ENCODE measurements at regions not wholly inside any gene's neighbourhood (a gene's known extent, or its start where the extent isn't known, plus 50 kb on each side); places are given as distances from the start of the nearest gene placed in this dataset.

- H3K36me3 ChIP-seq (ENCODE audit: control insufficient read depth, insufficient read depth, low read length): no peaks in the 10 kb centered on the region
- H3K4me3 ChIP-seq (ENCODE audit: low read length): no peak overlapping the region
- H3K27me3 ChIP-seq (ENCODE audit: control insufficient read depth, insufficient read depth, low read length): no peaks in the 10 kb centered on the region
- H3K9ac ChIP-seq (ENCODE audit: low read length): no peak overlapping the region
- H3K27ac ChIP-seq (ENCODE audit: low read depth, low read length): no peak overlapping the region
- H3K4me1 ChIP-seq (ENCODE audit: control insufficient read depth, insufficient read depth, low read length): no peaks in the 10 kb centered on the region
Measured at GRCh38 chr3:780505-780904, 312.3 kb upstream of the CNTN6 start.

- no peaks in the 10 kb centered on the region for H3K27me3 ChIP-seq (ENCODE audit: control insufficient read depth, insufficient read depth, low read length)
- no peak overlapping the region for H3K4me3 ChIP-seq (ENCODE audit: low read length)
- no peak overlapping the region for H3K27ac ChIP-seq (ENCODE audit: low read depth, low read length)
- H3K4me1 ChIP-seq (ENCODE audit: control insufficient read depth, insufficient read depth, low read length): no peaks in the 10 kb centered on the region
- no peaks in the 10 kb centered on the region for H3K36me3 ChIP-seq (ENCODE audit: control insufficient read depth, insufficient read depth, low read length)
- no peak overlapping the region for H3K9ac ChIP-seq (ENCODE audit: low read length)
Measured at GRCh38 chr3:791442-791841, 301.4 kb upstream of the CNTN6 start.

GRCh38 chr3:792630-793029 lies 300.2 kb upstream of the CNTN6 start:
- no peaks in the 10 kb centered on the region for H3K27me3 ChIP-seq (ENCODE audit: control insufficient read depth, insufficient read depth, low read length)
- no peaks in the 10 kb centered on the region for H3K36me3 ChIP-seq (ENCODE audit: control insufficient read depth, insufficient read depth, low read length)
- H3K27ac ChIP-seq (ENCODE audit: low read depth, low read length): no peak overlapping the region
- H3K4me1 ChIP-seq (ENCODE audit: control insufficient read depth, insufficient read depth, low read length): no peaks in the 10 kb centered on the region
- H3K9ac ChIP-seq (ENCODE audit: low read length): no peak overlapping the region
- no peak overlapping the region for H3K4me3 ChIP-seq (ENCODE audit: low read length)

GRCh38 chr3:804211-804610 lies 288.6 kb upstream of the CNTN6 start:
- H3K4me3 ChIP-seq (ENCODE audit: low read length): no peak overlapping the region
- no peak overlapping the region for H3K9ac ChIP-seq (ENCODE audit: low read length)
- H3K27me3 ChIP-seq (ENCODE audit: control insufficient read depth, insufficient read depth, low read length): no peaks in the 10 kb centered on the region
- no peak overlapping the region for H3K27ac ChIP-seq (ENCODE audit: low read depth, low read length)
- H3K36me3 ChIP-seq (ENCODE audit: control insufficient read depth, insufficient read depth, low read length): no peaks in the 10 kb centered on the region
- no peaks in the 10 kb centered on the region for H3K4me1 ChIP-seq (ENCODE audit: control insufficient read depth, insufficient read depth, low read length)

GRCh38 chr3:805326-805725 lies 287.5 kb upstream of the CNTN6 start:
- no peak overlapping the region for H3K9ac ChIP-seq (ENCODE audit: low read length)
- no peak overlapping the region for H3K4me3 ChIP-seq (ENCODE audit: low read length)
- no peaks in the 10 kb centered on the region for H3K36me3 ChIP-seq (ENCODE audit: control insufficient read depth, insufficient read depth, low read length)
- no peaks in the 10 kb centered on the region for H3K27me3 ChIP-seq (ENCODE audit: control insufficient read depth, insufficient read depth, low read length)
- H3K4me1 ChIP-seq (ENCODE audit: control insufficient read depth, insufficient read depth, low read length): no peaks in the 10 kb centered on the region
- H3K27ac ChIP-seq (ENCODE audit: low read depth, low read length): no peak overlapping the region

- Histone ChIP-seq H3K4me1 (ENCODE audit: control insufficient read depth, insufficient read depth, low read length) (no peaks in the 10 kb centered on the region), H3K4me3 (ENCODE audit: low read length) (no peak overlapping the region), H3K36me3 (ENCODE audit: control insufficient read depth, insufficient read depth, low read length) (no peaks in the 10 kb centered on the region), H3K27me3 (ENCODE audit: control insufficient read depth, insufficient read depth, low read length) (no peaks in the 10 kb centered on the region), H3K9ac (ENCODE audit: low read length) (no peak overlapping the region), H3K27ac (ENCODE audit: low read depth, low read length) (no peak overlapping the region)
Measured at GRCh38 chr3:806006-806405, 286.8 kb upstream of the CNTN6 start.

- H3K4me1 ChIP-seq (ENCODE audit: control insufficient read depth, insufficient read depth, low read length): no peaks in the 10 kb centered on the region
Measured at GRCh38 chr3:816605-817004, 276.2 kb upstream of the CNTN6 start.

GRCh38 chr3:834679-835078 lies 258.1 kb upstream of the CNTN6 start:
- H3K9ac ChIP-seq (ENCODE audit: low read length): no peak overlapping the region
- H3K4me1 ChIP-seq (ENCODE audit: control insufficient read depth, insufficient read depth, low read length): no peaks in the 10 kb centered on the region
- H3K27ac ChIP-seq (ENCODE audit: low read depth, low read length): no peak overlapping the region
- H3K4me3 ChIP-seq (ENCODE audit: low read length): no peak overlapping the region
- no peaks in the 10 kb centered on the region for H3K36me3 ChIP-seq (ENCODE audit: control insufficient read depth, insufficient read depth, low read length)
- H3K27me3 ChIP-seq (ENCODE audit: control insufficient read depth, insufficient read depth, low read length): no peaks in the 10 kb centered on the region

More at GRCh38 chr3:816605-817004, 276.2 kb upstream of the CNTN6 start:
- Histone ChIP-seq H3K36me3 (ENCODE audit: control insufficient read depth, insufficient read depth, low read length) (no peaks in the 10 kb centered on the region), H3K27me3 (ENCODE audit: control insufficient read depth, insufficient read depth, low read length) (no peaks in the 10 kb centered on the region), H3K9ac (ENCODE audit: low read length) (no peak overlapping the region), H3K27ac (ENCODE audit: low read depth, low read length) (no peak overlapping the region), H3K4me3 (ENCODE audit: low read length) (no peak overlapping the region)

GRCh38 chr3:835096-835495 lies 257.7 kb upstream of the CNTN6 start:
- H3K27ac ChIP-seq (ENCODE audit: low read depth, low read length): no peak overlapping the region
- H3K9ac ChIP-seq (ENCODE audit: low read length): no peak overlapping the region
- H3K4me3 ChIP-seq (ENCODE audit: low read length): no peak overlapping the region
- no peaks in the 10 kb centered on the region for H3K27me3 ChIP-seq (ENCODE audit: control insufficient read depth, insufficient read depth, low read length)
- no peaks in the 10 kb centered on the region for H3K4me1 ChIP-seq (ENCODE audit: control insufficient read depth, insufficient read depth, low read length)
- H3K36me3 ChIP-seq (ENCODE audit: control insufficient read depth, insufficient read depth, low read length): no peaks in the 10 kb centered on the region

- no peak overlapping the region for H3K9ac ChIP-seq (ENCODE audit: low read length)
- no peaks in the 10 kb centered on the region for H3K36me3 ChIP-seq (ENCODE audit: control insufficient read depth, insufficient read depth, low read length)
- no peaks in the 10 kb centered on the region for H3K27me3 ChIP-seq (ENCODE audit: control insufficient read depth, insufficient read depth, low read length)
- no peak overlapping the region for H3K27ac ChIP-seq (ENCODE audit: low read depth, low read length)
- no peak overlapping the region for H3K4me3 ChIP-seq (ENCODE audit: low read length)
- H3K4me1 ChIP-seq (ENCODE audit: control insufficient read depth, insufficient read depth, low read length): no peaks in the 10 kb centered on the region
Measured at GRCh38 chr3:839981-840380, 252.8 kb upstream of the CNTN6 start.

GRCh38 chr3:851098-851790 lies 241.6 kb upstream of the CNTN6 start:
- H3K4me3 ChIP-seq (ENCODE audit: low read length): no peak overlapping the region
- H3K27me3 ChIP-seq (ENCODE audit: control insufficient read depth, insufficient read depth, low read length): no peaks in the 10 kb centered on the region
- no peaks in the 10 kb centered on the region for H3K4me1 ChIP-seq (ENCODE audit: control insufficient read depth, insufficient read depth, low read length)

GRCh38 chr3:852033-852432 lies 240.8 kb upstream of the CNTN6 start:
- no peak overlapping the region for H3K27ac ChIP-seq (ENCODE audit: low read depth, low read length)
- no peaks in the 10 kb centered on the region for H3K4me1 ChIP-seq (ENCODE audit: control insufficient read depth, insufficient read depth, low read length)
- no peaks in the 10 kb centered on the region for H3K27me3 ChIP-seq (ENCODE audit: control insufficient read depth, insufficient read depth, low read length)
- no peak overlapping the region for H3K4me3 ChIP-seq (ENCODE audit: low read length)
- no peak overlapping the region for H3K9ac ChIP-seq (ENCODE audit: low read length)
- H3K36me3 ChIP-seq (ENCODE audit: control insufficient read depth, insufficient read depth, low read length): no peaks in the 10 kb centered on the region

More at GRCh38 chr3:851098-851790, 241.6 kb upstream of the CNTN6 start:
- H3K27ac ChIP-seq (ENCODE audit: low read depth, low read length): no peak overlapping the region
- H3K36me3 ChIP-seq (ENCODE audit: control insufficient read depth, insufficient read depth, low read length): no peaks in the 10 kb centered on the region
- H3K9ac ChIP-seq (ENCODE audit: low read length): no peak overlapping the region

- H3K27me3 ChIP-seq (ENCODE audit: control insufficient read depth, insufficient read depth, low read length): no peaks in the 10 kb centered on the region
- H3K4me3 ChIP-seq (ENCODE audit: low read length): no peak overlapping the region
- H3K36me3 ChIP-seq (ENCODE audit: control insufficient read depth, insufficient read depth, low read length): no peaks in the 10 kb centered on the region
- no peak overlapping the region for H3K27ac ChIP-seq (ENCODE audit: low read depth, low read length)
- no peaks in the 10 kb centered on the region for H3K4me1 ChIP-seq (ENCODE audit: control insufficient read depth, insufficient read depth, low read length)
- no peak overlapping the region for H3K9ac ChIP-seq (ENCODE audit: low read length)
Measured at GRCh38 chr3:853489-853888, 239.3 kb upstream of the CNTN6 start.
